Glomerular endothelial cell (primary cell): ENCODE measurements at regions not wholly inside any gene's neighbourhood (a gene's known extent, or its start where the extent isn't known, plus 50 kb on each side); places are given as distances from the start of the nearest gene placed in this dataset.

Experiments
- DNase-seq: peaks from one replicate; pipeline ENCODE4 v3.0.0-alpha.2; 2011; ENCODE audit warnings: low read depth, low spot score; ENCODE audit errors: extremely low read depth

DNA sequence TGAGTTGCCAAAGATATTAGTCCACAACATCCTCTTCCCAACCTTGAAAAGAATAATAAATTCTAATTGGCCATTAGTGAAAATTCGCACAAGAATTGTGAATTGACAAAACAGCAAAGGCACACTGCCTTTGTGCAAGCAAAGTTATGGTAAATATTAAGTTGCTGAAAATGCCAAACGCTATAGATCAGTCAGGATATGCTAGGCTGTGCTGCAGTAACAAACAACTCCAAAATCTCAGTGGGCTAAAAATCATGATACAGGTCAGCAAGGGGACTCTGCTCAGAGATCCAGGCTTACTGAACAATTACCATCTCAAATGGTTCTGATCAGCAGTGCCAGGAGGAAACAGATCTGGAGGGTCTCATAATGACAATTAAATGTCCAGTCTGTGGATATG lies 238.0 kb upstream of the IGF1R start:
- no peak for DNase-seq

DNA sequence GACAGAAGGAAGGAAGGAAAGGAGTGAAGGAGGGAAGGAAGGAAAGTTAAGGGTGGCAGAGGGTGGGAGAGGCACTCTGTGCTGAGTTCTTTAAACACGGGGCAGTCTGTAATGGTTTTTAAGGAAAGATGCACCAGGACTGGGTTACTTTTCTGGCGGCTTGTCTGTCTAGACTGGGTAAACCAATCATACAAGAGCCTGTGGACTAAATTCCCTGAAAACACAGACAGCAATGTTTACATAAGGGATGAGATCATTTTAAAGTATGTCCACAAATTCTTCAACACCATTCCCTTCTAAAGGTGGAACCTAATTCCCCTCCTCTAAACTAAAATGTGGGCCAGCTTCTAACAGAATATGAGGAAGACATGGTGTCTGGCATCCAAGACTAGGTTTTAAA lies 235.5 kb upstream of the IGF1R start:
- no peak for DNase-seq

DNA sequence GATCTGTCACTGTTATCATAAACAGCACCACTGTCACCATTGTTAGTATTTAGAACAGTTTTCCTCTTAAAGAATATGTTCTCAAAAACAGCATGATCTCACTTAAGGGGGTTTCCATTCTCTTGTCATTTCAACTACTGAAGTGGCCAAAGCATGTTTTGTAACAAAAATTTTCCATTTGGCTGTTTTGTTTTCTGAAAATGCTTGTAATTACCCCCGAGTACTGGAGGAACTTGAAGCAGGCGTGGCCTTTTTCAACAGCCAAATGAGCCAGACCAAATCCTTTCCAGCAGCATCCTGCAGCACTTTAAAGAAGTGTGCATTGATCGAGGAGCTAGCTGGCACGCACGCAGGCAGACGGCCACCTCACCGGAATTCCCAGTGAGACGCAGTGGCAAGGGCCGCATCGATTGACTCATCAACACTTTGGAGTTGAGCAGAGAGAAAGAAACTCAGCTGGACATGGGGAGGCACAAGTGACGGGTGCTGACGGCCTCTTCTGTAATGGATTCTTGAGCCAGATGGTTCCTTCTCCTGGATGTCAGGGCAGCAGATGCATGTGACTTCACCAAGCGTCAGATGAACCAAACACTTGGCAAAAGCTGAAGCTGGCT lies 234.3 kb upstream of the IGF1R start:
- DNase-seq: no peak

DNA sequence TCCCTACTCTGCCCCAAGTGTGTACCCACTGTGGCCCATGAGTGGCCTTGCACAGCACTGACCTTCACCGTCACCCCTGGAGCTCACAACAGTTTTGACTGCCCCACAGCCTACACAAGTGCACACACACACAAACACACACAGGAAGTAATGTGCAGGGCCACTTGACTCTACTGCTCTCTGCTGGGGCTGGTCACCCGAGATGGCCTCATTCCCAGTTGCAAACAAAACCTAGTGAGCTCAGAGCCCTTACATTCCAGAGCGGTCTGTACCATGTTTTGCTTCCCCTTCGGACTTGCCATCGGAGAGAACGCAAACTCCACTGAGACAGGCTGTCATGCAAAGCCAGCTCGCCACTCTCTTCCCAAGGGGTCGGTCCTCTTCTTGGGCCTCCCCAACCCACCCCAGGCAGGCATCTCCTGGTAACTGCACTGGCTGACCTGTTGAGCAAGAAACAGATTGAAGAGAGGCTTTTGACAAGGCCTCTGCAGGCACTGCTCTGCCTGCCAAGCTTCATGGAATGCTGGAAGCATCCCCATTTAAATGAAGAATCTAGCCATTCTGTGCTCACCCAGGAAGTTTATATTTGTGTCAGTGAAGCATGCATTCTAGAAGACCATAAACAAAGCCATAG lies 232.0 kb upstream of the IGF1R start:
- DNase-seq: no peak

DNA sequence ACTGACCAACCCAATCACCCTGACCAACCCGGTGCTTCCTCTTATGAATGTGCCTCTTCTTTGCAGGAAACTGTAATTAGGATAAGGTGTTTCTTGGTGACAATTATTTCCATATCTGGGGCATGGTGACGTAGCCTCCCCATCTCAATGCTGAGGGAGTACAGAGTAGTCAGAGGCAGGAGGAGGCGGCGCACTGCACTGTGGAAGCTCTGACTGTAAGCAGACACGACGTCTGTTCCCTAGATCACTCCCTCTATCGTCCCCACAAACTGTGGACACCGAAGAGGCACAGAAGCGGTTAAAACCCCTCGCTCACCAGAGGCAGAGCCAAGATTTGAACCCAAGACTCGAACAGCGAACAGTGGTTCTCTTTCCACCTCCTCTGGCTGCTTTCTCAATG lies 231.0 kb upstream of the IGF1R start:
- no peak for DNase-seq

DNA sequence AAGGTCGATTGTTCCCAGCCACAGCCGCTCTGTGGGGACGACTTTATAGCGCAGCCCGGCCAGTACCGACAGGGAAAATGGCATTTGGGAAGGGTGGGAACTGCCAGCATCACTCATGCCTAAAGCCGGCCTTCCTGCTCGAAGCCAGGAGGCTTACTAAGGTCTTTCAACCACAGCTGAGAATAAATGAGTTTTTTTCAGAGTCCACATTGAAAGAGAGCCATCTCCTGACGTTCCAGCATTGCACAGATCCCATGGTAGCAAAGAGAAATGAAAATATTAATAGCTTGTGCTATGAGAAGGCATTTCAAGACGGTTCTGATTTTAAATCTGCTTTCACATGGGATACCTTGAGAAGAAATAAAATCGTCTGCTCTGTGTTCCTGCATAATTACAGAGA lies 230.2 kb upstream of the IGF1R start:
- no peak for DNase-seq

DNA sequence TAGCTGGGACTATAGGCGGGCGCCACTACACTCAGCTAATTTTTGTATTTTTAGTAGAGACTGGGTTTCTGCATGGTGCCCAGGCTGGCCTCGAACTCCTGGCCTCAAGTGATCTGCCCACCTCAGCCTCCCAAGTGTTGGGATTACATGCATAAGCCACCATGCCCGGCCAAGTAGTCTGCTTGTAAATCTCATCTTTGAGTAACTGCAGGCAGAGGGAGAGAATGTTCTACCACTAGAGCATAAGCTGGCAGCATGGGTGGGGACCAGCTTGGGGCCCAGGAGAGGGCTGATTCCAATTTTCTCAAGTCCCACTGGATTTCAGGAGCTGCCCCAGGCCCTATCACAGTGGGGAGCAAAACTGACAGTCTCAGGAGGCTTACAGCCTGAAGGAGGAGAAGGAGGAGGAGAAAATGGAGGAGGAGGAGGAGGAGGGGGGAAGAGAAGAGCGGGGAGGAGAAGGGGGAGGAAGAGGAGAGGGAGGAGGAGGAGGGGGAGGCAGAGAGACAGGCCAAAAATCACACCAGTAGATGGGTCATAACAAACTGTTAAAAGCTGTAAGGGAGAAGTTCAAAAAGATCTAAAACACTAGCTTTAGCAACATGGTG lies 229.1 kb upstream of the IGF1R start:
- DNase-seq: no peak

DNA sequence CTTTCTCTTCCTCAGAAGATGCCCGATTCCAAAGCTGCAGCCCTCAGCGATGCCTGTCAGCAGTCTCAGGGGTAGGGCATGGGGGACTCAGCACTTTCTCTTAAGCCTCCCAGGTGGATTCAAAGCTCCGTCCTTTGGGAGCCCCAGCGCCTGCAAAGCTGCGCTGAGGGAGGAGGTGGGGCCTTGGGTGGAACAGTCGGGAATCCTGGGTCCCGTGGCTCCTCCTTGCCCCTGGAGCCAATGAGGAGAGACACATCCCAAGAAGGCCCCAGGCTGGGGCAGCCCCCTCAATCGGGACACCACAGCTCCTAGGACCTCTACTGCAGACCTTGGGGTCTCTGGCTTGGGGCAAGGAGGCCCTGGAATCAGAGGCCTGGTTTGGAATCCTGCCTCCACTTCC lies 227.5 kb upstream of the IGF1R start:
- no peak for DNase-seq

DNA sequence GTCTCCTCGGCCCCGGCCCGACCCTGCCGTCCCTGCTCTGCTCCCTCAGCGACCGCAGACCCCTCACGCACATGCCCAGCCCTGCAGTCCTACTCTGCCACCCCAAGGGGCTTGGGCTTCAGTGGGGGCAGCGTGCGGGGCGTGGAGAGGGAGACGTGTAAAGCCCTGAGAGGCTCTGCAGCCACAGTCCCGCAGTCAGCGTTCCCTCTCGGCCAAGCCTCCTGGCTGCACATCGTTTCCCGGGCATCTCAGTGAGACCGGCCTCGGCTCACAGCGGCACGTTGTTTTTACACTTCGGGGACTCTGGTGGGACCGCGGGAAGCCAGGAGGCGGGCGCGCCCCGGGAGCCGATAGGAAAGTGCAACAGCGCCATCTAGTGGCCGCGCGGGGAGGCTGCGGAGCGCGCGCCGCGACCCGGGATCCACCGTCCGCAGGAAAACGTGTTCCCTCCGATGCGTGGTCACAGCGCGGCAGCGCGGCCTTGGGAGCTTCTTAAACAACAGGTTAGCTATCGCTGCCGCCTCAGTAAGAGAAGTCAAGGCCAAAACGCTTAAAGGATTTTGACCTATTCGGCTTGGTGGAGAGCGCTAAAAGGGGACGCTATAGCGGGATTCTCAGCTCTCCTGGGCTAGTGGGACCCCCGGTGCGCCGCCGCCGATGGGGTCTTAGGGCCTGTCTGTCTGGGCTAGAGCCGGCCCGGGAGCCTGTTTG lies 226.8 kb upstream of the IGF1R start:
- no peak for DNase-seq

DNA sequence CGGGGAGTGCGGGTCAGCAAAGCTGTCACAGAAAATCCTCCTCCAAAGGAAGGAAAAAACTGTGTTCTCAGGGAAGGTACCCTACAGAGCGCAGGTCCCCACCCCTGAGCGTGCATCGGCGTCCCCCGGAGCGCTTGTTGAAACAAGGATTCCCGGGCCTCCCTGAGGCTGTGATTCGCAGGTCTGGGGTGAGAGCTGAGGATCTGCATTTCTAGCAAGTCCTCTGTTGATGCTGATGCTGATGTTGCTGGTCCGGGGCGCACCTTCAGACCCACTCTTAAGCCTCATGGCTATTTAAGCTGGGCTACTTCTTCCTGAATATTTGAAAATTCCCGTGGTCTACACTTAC lies 226.2 kb upstream of the IGF1R start:
- DNase-seq: no peak

DNA sequence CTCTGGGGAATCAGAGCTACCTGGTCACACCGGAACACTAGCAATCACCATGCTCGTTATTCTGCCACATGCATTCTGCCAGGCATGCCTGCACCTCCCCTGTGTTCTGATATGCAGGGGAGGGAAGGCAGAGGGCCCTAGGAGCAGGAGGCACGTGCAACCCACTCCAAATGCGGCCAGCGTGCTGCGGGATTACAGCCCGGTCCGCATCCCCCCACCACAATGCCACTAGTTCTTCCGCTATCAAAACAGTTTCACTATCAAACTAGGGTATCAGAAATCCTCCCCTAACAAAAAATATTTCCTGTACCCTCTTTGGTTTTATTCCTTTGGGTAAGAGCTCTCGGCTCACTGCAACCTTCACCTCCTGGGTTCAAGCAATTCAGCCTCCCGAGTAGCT lies 223.2 kb upstream of the IGF1R start:
- no peak for DNase-seq

DNA sequence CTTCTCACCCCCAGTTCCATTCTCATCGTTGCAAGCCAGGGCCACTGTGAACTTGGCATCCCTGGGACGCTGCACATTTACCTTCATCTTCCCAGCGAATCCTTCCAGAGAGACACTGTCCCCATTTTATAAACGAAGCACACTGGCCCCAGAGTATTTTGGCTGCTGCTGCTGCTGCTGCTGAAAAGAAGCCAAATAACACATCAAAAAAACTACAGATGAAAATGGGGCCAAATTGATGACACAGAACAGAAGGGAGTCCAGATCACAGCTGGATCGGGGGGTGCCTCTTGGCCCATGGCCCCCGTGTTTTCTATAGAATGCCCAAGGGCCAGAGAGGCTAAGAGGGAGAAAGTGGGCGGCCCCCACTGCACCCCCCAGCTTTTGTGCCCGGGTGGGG lies 221.0 kb upstream of the IGF1R start:
- DNase-seq: no peak

DNA sequence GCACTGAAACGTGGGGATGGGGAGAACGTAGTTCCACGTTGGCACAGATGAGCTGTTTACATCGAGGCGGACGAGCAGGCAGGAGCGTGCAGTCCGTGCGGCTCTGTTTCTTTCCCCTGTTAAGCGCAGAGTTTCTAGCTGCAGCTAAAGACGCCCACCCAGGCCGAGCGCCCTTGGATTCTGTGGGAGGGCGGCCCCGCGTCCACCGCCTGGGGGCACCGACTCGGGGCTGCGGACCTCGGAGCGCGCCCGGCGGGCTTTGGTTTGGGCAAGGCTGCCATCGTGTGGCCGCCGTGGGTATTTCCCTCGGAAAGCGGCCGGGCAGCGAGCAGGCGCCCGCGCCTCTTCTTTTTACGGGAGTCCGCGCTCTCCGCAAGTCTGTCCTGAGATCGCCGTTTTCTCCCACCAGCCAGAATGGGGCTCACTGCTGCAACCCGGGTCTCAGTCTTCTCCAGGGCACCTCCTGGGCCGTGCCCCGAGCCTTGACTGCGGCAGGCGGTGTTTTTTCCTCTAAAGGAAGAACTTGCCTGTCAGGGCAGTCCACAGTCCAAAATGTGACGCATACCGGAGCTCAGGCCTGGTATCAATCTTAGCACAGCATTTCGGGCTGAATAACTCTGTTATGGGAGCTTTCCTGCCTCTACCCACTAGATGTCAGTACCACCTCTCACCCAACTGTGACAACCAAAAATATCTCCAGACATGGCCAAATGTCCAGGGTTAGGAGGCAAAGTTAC lies 219.9 kb upstream of the IGF1R start:
- DNase-seq: no peak

DNA sequence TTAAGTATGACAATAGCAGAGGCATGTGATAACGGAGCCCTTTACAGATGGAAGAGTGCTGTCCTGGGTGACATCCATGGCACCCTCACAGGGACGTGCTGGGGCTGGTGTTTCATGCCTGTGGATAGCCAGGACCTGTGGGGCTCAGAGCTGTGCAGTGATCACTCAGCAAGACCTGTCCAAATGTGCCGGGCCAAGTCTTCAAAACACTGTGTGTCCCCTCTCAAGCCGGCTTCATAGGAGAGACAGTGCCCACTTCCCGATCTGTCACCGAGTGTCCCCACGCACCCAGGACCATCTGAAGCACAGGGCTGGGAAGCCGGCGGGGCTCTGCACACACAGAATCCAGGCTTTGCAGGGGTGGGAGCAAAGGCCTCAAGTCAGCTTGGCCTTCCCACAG lies 217.2 kb upstream of the IGF1R start:
- no peak for DNase-seq

DNA sequence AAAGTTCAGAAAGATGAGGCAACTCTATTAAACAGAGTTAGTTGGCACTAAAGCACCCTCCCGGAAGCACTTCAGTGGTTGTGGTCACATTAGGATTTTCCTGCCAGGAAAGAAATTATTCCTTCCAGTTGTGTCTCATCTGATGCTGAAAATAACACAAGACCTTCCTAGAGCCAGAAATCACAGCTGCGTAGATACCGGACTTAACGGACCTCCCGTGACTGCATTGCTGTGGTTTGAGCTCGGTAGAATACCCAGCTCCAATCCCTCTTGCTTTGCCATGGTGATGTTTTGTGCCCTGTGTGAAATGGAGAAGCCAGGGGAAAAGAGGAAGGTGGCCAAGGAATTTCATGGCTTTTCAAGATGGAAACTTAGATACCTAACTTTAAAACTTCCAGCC lies 215.0 kb upstream of the IGF1R start:
- DNase-seq: no peak

DNA sequence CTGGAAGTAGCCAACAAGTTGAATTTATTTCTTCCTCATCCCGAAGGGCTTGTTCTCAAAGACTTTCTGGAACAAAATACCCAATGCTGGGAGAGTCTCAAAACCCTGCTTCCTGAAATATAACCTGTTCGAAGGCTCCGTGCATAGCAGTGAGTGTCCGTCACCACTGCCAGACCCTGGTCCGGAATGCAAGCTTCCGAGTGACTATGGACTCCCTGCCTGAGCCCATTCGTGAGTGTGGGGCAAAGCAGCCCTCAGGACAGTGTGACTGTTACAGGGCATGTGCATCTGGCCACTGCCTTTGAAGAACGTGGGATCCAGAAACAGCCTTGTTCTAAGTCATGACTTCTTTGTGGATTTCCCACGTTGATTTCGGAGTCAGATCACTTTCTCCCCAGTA lies 214.5 kb upstream of the IGF1R start:
- DNase-seq: no peak

DNA sequence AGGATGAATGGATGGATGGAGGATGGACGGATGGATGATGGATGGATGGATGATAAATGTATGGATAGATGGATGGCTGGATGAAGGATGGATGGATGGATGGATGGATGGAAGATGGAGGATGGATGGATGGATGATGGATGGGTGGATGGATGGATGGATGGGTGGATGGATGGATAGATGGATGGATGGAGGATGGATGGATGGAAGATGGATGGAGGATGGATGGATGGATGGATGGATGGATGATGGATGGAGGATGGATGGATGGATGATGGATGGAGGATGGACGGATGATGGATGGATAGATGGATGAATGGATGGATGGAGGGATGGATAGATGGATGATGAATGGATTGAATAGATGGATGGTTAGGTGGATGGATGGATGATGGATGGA lies 210.6 kb upstream of the IGF1R start:
- no peak for DNase-seq

DNA sequence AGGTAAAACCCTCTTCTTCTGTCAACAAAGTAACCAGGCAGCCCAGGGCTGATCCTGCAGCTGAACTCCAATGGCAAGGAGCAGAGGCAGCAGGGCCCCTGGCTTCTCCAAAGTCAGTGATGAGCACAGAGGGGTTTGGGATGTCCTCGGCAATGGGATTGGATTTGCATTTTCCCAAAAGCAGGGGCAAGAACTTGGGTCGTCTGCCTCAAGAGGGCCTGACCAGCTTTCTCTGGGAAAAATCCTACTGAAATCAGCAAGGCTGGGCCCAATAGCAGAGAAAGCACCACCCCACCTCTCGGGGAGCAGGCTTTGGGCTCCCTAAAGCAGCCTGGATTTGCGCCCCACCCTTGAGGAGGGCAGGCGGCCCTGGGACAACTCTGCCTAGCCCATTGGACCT lies 210.0 kb upstream of the IGF1R start:
- no peak for DNase-seq

DNA sequence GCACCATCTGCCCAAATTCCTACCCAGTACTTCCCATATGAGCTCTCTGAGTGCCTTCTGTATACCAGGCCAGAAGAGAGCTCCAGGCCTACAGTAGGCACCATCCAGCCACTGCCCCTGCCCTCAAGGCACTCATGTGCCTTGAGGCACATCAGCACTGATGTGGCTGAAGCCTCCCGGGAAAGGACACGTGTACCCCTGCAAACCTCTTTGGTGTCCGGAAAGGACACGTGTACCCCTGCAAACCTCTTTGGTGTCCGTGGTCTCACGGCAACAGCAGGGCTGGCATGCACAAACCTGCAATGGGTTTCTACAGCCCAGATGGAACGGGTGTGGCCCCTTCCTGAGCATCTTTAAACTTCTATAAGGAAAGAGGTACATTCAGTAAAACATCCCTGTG lies 209.4 kb upstream of the IGF1R start:
- no peak for DNase-seq

DNA sequence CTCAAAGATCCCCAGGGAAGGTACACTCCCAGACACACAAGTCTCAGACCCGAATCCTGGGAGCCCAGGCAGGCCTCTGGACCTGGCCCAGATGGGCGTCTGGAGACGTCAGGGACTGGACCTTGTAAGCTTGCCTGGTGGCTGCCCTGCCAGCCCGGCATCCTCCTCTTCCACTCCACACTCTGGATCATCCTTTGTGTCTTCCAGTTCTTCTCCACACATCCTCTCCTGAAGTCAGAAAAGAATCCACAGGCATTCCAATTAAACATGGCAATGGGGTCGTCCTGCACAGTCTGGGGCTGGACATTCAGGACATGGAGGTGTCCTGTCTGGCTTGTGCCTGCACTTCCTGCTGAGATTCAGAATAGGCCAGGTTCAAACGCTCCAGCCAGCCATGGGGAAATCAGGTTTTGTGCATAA lies 208.8 kb upstream of the IGF1R start:
- no peak for DNase-seq

DNA sequence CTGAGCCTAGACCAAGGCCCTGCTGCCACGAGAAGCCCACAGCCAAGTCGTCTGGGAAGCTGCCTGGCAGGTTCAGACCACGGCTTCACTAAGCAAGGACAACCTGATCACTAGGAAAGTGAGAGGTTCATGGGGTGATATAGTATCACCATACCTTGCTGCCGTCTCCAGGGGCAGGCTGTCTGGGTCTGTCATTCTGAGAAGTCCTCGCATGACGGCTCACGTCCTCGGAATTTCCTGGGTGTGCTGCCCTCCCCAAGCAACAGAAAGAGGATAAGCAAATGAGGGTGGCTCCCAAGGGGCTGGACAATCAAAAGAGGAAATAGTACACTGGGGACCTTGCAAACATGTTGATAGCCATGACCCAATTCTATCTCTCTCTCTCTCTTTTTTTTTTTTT lies 207.4 kb upstream of the IGF1R start:
- DNase-seq: no peak

DNA sequence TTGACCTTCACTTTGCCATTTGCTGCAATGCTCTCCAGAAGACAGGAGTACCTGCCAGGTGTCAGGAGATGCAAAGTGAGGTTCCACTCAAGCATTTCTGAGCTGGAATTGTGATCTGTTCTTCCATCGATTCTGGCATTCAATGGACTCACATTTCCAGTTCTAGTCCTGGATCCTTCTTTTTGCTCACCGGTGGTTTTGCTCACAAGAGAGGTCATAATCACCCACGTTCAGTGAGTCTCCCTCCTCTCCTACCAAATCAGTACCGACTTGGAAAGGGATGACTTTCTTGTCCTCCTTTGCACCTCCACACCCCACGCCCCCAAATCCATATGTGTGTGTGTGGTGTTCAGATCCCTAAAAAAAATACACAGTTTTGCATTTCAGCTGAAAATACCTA lies 206.7 kb upstream of the IGF1R start:
- DNase-seq: no peak
